Activated T-helper 1 cell treated with anti-CD3 and anti-CD28 coated beads, Interleukin-12 subunit alpha, Interleukin-12 subunit beta, Interleukin-2, Interleukin-4 antibody, amounts not matched to agents 30 ng/mL and 10 ng/mL and 1 ng/mL, durations not matched to agents 14 hours and 24 hours and 36 hours (primary cell): ENCODE measurements at regions not wholly inside any gene's neighbourhood (a gene's known extent, or its start where the extent isn't known, plus 50 kb on each side); places are given as distances from the start of the nearest gene placed in this dataset.
A peak's percentile ranks its signal among the peaks of the same experiment; 100 is the strongest.

ENCODE experiments used
- DNase-seq: peaks from one replicate; pipeline ENCODE4 v3.0.0; 2021; ENCODE audit warnings: low spot score
- H3K27ac Mint-ChIP-seq: one replicate; pipeline ENCODE4 v1.8.0; 2021; ENCODE audit warnings: mild to moderate bottlenecking, mixed read lengths
- H3K27me3 Mint-ChIP-seq: one replicate; pipeline ENCODE4 v1.8.0; 2022; ENCODE audit warnings: mild to moderate bottlenecking, moderate library complexity, mixed read lengths; ENCODE audit not compliant: insufficient read depth
- H3K36me3 Mint-ChIP-seq: one replicate; pipeline ENCODE4 v1.8.0; 2021; ENCODE audit warnings: low read depth, mixed read lengths
- H3K4me1 Mint-ChIP-seq: one replicate; pipeline ENCODE4 v1.8.0; 2021; ENCODE audit warnings: low read depth, mixed read lengths
- H3K4me3 Mint-ChIP-seq: one replicate; pipeline ENCODE4 v1.8.0; 2021; ENCODE audit warnings: mild to moderate bottlenecking, moderate library complexity, mixed read lengths
- H3K9me3 Mint-ChIP-seq: one replicate; pipeline ENCODE4 v1.8.0; 2021; ENCODE audit warnings: mixed read lengths
- intact Hi-C: fragments of 100-400 bp; cut with micrococcal nuclease; formaldehyde crosslinking; loops from one replicate; pipeline ENCODE4 v1.15.1; 2024

GRCh38 chr6:112833581-112834131, 486.5 kb downstream of the RFPL4B start:
- no peak for DNase-seq
- no peaks in the 10 kb centered on the region for H3K27me3 Mint-ChIP-seq
- H3K36me3 Mint-ChIP-seq = no peaks in the 10 kb centered on the region
- no peak overlapping the region for H3K4me3 Mint-ChIP-seq
- H3K27ac Mint-ChIP-seq = no peak overlapping the region
- H3K9me3 Mint-ChIP-seq = no peaks in the 10 kb centered on the region
- intact Hi-C loops = no loop called here
- no peaks in the 10 kb centered on the region for H3K4me1 Mint-ChIP-seq

- intact Hi-C loops = no loop called here
- Mint-ChIP-seq H3K27me3 (no peaks in the 10 kb centered on the region), H3K4me1 (no peaks in the 10 kb centered on the region), H3K4me3 (no peak overlapping the region), H3K9me3 (no peaks in the 10 kb centered on the region), H3K27ac (no peak overlapping the region), H3K36me3 (no peaks in the 10 kb centered on the region)
- DNase-seq = no peak
These were observed 487.9 kb downstream of the RFPL4B start for GRCh38 chr6:112835078-112835477.

- DNase-seq = no peak
- no peaks in the 10 kb centered on the region for H3K4me1 Mint-ChIP-seq
- H3K4me3 Mint-ChIP-seq = no peak overlapping the region
- H3K9me3 Mint-ChIP-seq = no peaks in the 10 kb centered on the region
- H3K36me3 Mint-ChIP-seq = no peaks in the 10 kb centered on the region
- no peaks in the 10 kb centered on the region for H3K27me3 Mint-ChIP-seq
- no peak overlapping the region for H3K27ac Mint-ChIP-seq
- intact Hi-C loops = no loop called here
These were observed 492.4 kb downstream of the RFPL4B start for GRCh38 chr6:112839525-112839961.

GRCh38 chr6:112841553-112842329, 494.6 kb downstream of the RFPL4B start:
- Mint-ChIP-seq H3K27ac (no peak overlapping the region), H3K36me3 (no peaks in the 10 kb centered on the region), H3K27me3 (no peaks in the 10 kb centered on the region), H3K4me3 (no peak overlapping the region), H3K9me3 (no peaks in the 10 kb centered on the region), H3K4me1 (no peaks in the 10 kb centered on the region)
- intact Hi-C loops = no loop called here
- DNase-seq = no peak

- no peaks in the 10 kb centered on the region for H3K27me3 Mint-ChIP-seq
- intact Hi-C loops = no loop called here
- H3K9me3 Mint-ChIP-seq = no peaks in the 10 kb centered on the region
These were observed 495.2 kb downstream of the RFPL4B start for GRCh38 chr6:112842330-112842685.

GRCh38 chr6:112846681-112847080, 499.6 kb downstream of the RFPL4B start:
- H3K27ac Mint-ChIP-seq = no peak overlapping the region
- H3K27me3 Mint-ChIP-seq = no peaks in the 10 kb centered on the region
- no peaks in the 10 kb centered on the region for H3K4me1 Mint-ChIP-seq
- H3K9me3 Mint-ChIP-seq = no peaks in the 10 kb centered on the region
- DNase-seq = no peak
- no peak overlapping the region for H3K4me3 Mint-ChIP-seq
- H3K36me3 Mint-ChIP-seq = no peaks in the 10 kb centered on the region
- intact Hi-C loops = no loop called here

More at GRCh38 chr6:112842330-112842685, 495.2 kb downstream of the RFPL4B start:
- H3K27ac Mint-ChIP-seq = no peak overlapping the region
- no peak for DNase-seq
- no peaks in the 10 kb centered on the region for H3K4me1 Mint-ChIP-seq
- no peak overlapping the region for H3K4me3 Mint-ChIP-seq
- H3K36me3 Mint-ChIP-seq = no peaks in the 10 kb centered on the region

- H3K9me3 Mint-ChIP-seq = no peaks in the 10 kb centered on the region
- DNase-seq = no peak
- no peak overlapping the region for H3K4me3 Mint-ChIP-seq
- no peaks in the 10 kb centered on the region for H3K4me1 Mint-ChIP-seq
- intact Hi-C loops = no loop called here
- no peaks in the 10 kb centered on the region for H3K27me3 Mint-ChIP-seq
- H3K27ac Mint-ChIP-seq = no peak overlapping the region
- H3K36me3 Mint-ChIP-seq = no peaks in the 10 kb centered on the region
These were observed 504.0 kb downstream of the RFPL4B start for GRCh38 chr6:112851146-112851545.

- DNase-seq = no peak
- intact Hi-C loops = no loop called here
- Mint-ChIP-seq H3K9me3 (no peaks in the 10 kb centered on the region), H3K4me3 (no peak overlapping the region), H3K4me1 (no peaks in the 10 kb centered on the region), H3K36me3 (no peaks in the 10 kb centered on the region), H3K27ac (no peak overlapping the region), H3K27me3 (no peaks in the 10 kb centered on the region)
These were observed 506.0 kb downstream of the RFPL4B start for GRCh38 chr6:112853162-112853561.

- no peaks in the 10 kb centered on the region for H3K4me1 Mint-ChIP-seq
- no peak for DNase-seq
- no peaks in the 10 kb centered on the region for H3K27me3 Mint-ChIP-seq
- no peak overlapping the region for H3K27ac Mint-ChIP-seq
- intact Hi-C loops = no loop called here
- no peaks in the 10 kb centered on the region for H3K9me3 Mint-ChIP-seq
- no peaks in the 10 kb centered on the region for H3K36me3 Mint-ChIP-seq
- no peak overlapping the region for H3K4me3 Mint-ChIP-seq
These were observed 516.6 kb downstream of the RFPL4B start for GRCh38 chr6:112863753-112864152.

GRCh38 chr6:112865131-112865530, 518.0 kb downstream of the RFPL4B start:
- H3K9me3 Mint-ChIP-seq = no peaks in the 10 kb centered on the region
- intact Hi-C loops = no loop called here
- H3K36me3 Mint-ChIP-seq = no peaks in the 10 kb centered on the region
- no peak overlapping the region for H3K27ac Mint-ChIP-seq
- no peak for DNase-seq
- H3K4me3 Mint-ChIP-seq = no peak overlapping the region
- no peaks in the 10 kb centered on the region for H3K27me3 Mint-ChIP-seq
- no peaks in the 10 kb centered on the region for H3K4me1 Mint-ChIP-seq

- H3K36me3 Mint-ChIP-seq = no peaks in the 10 kb centered on the region
- no peak overlapping the region for H3K4me3 Mint-ChIP-seq
- intact Hi-C loops = no loop called here
- H3K27me3 Mint-ChIP-seq = peaks cover 2% of the 10 kb centered on the region
- no peak overlapping the region for H3K27ac Mint-ChIP-seq
- no peaks in the 10 kb centered on the region for H3K9me3 Mint-ChIP-seq
- no peak for DNase-seq
- H3K4me1 Mint-ChIP-seq = no peaks in the 10 kb centered on the region
These were observed 527.8 kb downstream of the RFPL4B start for GRCh38 chr6:112874881-112875280.

- Mint-ChIP-seq H3K4me3 (no peak overlapping the region), H3K27ac (no peak overlapping the region), H3K9me3 (no peaks in the 10 kb centered on the region), H3K4me1 (no peaks in the 10 kb centered on the region), H3K36me3 (no peaks in the 10 kb centered on the region), H3K27me3 (peaks cover 2% of the 10 kb centered on the region)
- DNase-seq = no peak
- intact Hi-C loops = no loop called here
These were observed 530.3 kb downstream of the RFPL4B start for GRCh38 chr6:112877134-112878100.

GRCh38 chr6:112879920-112880413, 532.8 kb downstream of the RFPL4B start:
- H3K27ac Mint-ChIP-seq = no peak overlapping the region
- no peaks in the 10 kb centered on the region for H3K4me1 Mint-ChIP-seq
- H3K36me3 Mint-ChIP-seq = no peaks in the 10 kb centered on the region
- H3K27me3 Mint-ChIP-seq = no peaks in the 10 kb centered on the region
- intact Hi-C loops = loop anchor here (2.0 kb wide), 1 partner anchor 979 kb away; no protein-coding TSS in a partner anchor
- no peak for DNase-seq
- peak overlapping the region; percentile 30 for H3K4me3 Mint-ChIP-seq
- H3K9me3 Mint-ChIP-seq = no peaks in the 10 kb centered on the region
